ENCODE measurements at regions not wholly inside any gene's neighbourhood (a gene's known extent, or its start where the extent isn't known, plus 50 kb on each side); places are given as distances from the start of the nearest gene placed in this dataset.

DNA sequence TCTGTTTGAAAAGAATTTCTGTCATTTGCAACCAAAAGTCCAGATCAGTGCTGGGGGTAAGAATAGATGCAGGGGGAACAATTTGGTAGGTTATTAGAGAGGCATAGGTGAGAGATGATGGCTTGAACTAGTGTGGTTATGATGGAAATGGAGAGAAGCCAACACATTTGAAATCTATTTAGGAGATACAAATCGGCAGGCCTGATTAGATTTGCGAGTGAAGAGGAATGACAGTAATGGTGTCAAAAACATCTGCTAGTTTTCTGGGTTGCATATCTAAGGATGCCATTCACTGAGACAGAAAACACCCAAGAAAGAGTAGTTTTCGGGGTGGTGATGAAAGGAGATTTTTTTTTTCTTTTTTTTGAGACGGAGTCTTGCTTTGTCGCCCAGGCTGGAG, 138.1 kb downstream of the LMNTD1 start:
- TF ChIP-seq, protein P1, sequence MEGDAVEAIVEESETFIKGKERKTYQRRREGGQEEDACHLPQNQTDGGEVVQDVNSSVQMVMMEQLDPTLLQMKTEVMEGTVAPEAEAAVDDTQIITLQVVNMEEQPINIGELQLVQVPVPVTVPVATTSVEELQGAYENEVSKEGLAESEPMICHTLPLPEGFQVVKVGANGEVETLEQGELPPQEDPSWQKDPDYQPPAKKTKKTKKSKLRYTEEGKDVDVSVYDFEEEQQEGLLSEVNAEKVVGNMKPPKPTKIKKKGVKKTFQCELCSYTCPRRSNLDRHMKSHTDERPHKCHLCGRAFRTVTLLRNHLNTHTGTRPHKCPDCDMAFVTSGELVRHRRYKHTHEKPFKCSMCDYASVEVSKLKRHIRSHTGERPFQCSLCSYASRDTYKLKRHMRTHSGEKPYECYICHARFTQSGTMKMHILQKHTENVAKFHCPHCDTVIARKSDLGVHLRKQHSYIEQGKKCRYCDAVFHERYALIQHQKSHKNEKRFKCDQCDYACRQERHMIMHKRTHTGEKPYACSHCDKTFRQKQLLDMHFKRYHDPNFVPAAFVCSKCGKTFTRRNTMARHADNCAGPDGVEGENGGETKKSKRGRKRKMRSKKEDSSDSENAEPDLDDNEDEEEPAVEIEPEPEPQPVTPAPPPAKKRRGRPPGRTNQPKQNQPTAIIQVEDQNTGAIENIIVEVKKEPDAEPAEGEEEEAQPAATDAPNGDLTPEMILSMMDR (conservative IDR thresholded peaks at IDR 0.05) = no peak
- TF ChIP-seq ZFX (IDR thresholded peaks at IDR 0.05) = no peak
